ENCODE measurements at regions not wholly inside any gene's neighbourhood (a gene's known extent, or its start where the extent isn't known, plus 50 kb on each side); places are given as distances from the start of the nearest gene placed in this dataset.

DNA sequence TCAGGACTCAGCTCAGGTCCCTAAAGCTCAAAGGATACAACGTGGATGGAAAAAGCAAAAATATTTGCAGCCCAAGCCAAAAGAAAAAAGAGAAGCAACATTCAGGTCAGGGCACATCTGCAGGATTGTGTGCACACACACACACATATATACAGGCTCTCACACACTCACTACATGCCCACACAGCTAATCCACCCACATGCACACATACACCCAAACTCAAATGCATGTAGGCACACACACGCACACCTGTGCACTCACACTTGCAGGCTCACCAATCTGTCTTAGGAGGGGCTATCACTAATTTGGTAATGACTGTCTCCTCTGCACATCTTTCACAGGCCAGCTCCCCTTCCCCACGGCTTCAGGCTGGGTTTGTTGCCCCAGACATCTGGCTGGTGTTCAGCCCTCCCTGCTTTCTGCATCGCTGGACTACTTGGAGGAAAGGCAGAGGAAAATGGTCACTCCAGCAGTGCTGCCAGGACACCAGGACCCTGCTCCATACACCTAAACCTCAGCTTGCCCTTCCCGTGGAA is 103.6 kb upstream of the DRD2 start:
- TF ChIP-seq, protein P1, sequence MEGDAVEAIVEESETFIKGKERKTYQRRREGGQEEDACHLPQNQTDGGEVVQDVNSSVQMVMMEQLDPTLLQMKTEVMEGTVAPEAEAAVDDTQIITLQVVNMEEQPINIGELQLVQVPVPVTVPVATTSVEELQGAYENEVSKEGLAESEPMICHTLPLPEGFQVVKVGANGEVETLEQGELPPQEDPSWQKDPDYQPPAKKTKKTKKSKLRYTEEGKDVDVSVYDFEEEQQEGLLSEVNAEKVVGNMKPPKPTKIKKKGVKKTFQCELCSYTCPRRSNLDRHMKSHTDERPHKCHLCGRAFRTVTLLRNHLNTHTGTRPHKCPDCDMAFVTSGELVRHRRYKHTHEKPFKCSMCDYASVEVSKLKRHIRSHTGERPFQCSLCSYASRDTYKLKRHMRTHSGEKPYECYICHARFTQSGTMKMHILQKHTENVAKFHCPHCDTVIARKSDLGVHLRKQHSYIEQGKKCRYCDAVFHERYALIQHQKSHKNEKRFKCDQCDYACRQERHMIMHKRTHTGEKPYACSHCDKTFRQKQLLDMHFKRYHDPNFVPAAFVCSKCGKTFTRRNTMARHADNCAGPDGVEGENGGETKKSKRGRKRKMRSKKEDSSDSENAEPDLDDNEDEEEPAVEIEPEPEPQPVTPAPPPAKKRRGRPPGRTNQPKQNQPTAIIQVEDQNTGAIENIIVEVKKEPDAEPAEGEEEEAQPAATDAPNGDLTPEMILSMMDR (IDR thresholded peaks at IDR 0.05), result no peak
- TF ChIP-seq, protein P2, sequence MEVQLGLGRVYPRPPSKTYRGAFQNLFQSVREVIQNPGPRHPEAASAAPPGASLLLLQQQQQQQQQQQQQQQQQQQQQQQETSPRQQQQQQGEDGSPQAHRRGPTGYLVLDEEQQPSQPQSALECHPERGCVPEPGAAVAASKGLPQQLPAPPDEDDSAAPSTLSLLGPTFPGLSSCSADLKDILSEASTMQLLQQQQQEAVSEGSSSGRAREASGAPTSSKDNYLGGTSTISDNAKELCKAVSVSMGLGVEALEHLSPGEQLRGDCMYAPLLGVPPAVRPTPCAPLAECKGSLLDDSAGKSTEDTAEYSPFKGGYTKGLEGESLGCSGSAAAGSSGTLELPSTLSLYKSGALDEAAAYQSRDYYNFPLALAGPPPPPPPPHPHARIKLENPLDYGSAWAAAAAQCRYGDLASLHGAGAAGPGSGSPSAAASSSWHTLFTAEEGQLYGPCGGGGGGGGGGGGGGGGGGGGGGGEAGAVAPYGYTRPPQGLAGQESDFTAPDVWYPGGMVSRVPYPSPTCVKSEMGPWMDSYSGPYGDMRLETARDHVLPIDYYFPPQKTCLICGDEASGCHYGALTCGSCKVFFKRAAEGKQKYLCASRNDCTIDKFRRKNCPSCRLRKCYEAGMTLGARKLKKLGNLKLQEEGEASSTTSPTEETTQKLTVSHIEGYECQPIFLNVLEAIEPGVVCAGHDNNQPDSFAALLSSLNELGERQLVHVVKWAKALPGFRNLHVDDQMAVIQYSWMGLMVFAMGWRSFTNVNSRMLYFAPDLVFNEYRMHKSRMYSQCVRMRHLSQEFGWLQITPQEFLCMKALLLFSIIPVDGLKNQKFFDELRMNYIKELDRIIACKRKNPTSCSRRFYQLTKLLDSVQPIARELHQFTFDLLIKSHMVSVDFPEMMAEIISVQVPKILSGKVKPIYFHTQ (CRISPR knock-in tag; IDR thresholded peaks at IDR 0.05), result no peak
- no peak for TF ChIP-seq JAZF1 (CRISPR knock-in tag; IDR thresholded peaks at IDR 0.05)
